Inflammatory macrophage treated with lipopolysaccharide for 4 hours (primary cell): ENCODE measurements at regions not wholly inside any gene's neighbourhood (a gene's known extent, or its start where the extent isn't known, plus 50 kb on each side); places are given as distances from the start of the nearest gene placed in this dataset.
"Not testable (repeated sequence)": the region's sequence is repeated elsewhere in the genome, so short reads cannot be mapped to it uniquely, and the experiment has no call there.

ENCODE experiments used
- DNase-seq: peaks from one replicate; pipeline ENCODE4 v3.0.0-alpha.2; 2020

GRCh38 chr10:8314486-8314885, 260.0 kb downstream of the GATA3 start:
- DNase-seq, result no peak

GRCh38 chr10:8315619-8316021, 261.1 kb downstream of the GATA3 start:
- DNase-seq, result no peak

- DNase-seq, result no peak
Measured at GRCh38 chr10:8316284-8316683, 261.8 kb downstream of the GATA3 start.

- not testable (repeated sequence) for DNase-seq
Measured at GRCh38 chr10:8318429-8318828, 263.9 kb downstream of the GATA3 start.

GRCh38 chr10:8318956-8319355, 264.5 kb downstream of the GATA3 start:
- no peak for DNase-seq

GRCh38 chr10:8319704-8320103, 265.2 kb downstream of the GATA3 start:
- DNase-seq, result no peak

- no peak for DNase-seq
Measured at GRCh38 chr10:8321990-8322389, 267.5 kb downstream of the GATA3 start.

GRCh38 chr10:8323428-8324054, 269.1 kb downstream of the GATA3 start:
- no peak for DNase-seq

- DNase-seq, result no peak
Measured at GRCh38 chr10:8325024-8325980, 270.8 kb downstream of the GATA3 start.

GRCh38 chr10:8326396-8327139, 272.1 kb downstream of the GATA3 start:
- no peak for DNase-seq

GRCh38 chr10:8327140-8327423, 272.6 kb downstream of the GATA3 start:
- no peak for DNase-seq

- no peak for DNase-seq
Measured at GRCh38 chr10:8331387-8331786, 276.9 kb downstream of the GATA3 start.

- no peak for DNase-seq
Measured at GRCh38 chr10:8331896-8332729, 277.6 kb downstream of the GATA3 start.

GRCh38 chr10:8332730-8333111, 278.2 kb downstream of the GATA3 start:
- DNase-seq, result no peak

- DNase-seq, result no peak
Measured at GRCh38 chr10:8334631-8335030, 280.1 kb downstream of the GATA3 start.

- no peak for DNase-seq
Measured at GRCh38 chr10:8336629-8337331, 282.3 kb downstream of the GATA3 start.

- no peak for DNase-seq
Measured at GRCh38 chr10:8337332-8337651, 282.8 kb downstream of the GATA3 start.

GRCh38 chr10:8338177-8338766, 283.8 kb downstream of the GATA3 start:
- DNase-seq, result no peak

- no peak for DNase-seq
Measured at GRCh38 chr10:8344756-8345155, 290.3 kb downstream of the GATA3 start.

- no peak for DNase-seq
Measured at GRCh38 chr10:8346861-8347260, 292.4 kb downstream of the GATA3 start.

GRCh38 chr10:8347614-8348013, 293.1 kb downstream of the GATA3 start:
- DNase-seq, result not testable (repeated sequence)
